NCI-H128 (cell line): ENCODE measurements at regions not wholly inside any gene's neighbourhood (a gene's known extent, or its start where the extent isn't known, plus 50 kb on each side); places are given as distances from the start of the nearest gene placed in this dataset.

Experiments
- DNase-seq: peaks from one replicate; lab custom pipeline; 2025; ENCODE audit not compliant: unreplicated experiment; lab: John Stamatoyannopoulos, UW

GRCh38 chr1:201705389-201705788 lies 123.6 kb upstream of the IPO9 start:
- DNase-seq, result no peak

DNA sequence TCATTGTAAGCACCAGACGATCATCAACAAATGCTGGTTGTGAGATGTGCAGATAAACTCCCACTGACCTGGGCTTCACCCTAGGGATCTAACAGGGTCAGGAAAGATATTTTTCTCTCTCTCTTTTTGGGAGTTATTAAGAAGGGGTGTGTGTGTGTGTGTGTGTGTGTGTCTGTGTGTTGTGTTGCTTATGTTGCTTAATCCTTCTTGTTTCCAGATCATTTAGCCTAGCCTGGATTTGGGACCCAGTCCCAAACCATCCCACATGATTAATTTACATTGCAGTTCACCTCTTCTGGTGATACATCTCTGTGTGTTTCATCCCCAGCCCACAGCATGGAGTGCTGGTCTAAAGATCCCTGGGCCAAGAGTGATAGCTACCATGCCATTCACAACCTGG lies 122.8 kb upstream of the IPO9 start:
- DNase-seq, result no peak

DNA sequence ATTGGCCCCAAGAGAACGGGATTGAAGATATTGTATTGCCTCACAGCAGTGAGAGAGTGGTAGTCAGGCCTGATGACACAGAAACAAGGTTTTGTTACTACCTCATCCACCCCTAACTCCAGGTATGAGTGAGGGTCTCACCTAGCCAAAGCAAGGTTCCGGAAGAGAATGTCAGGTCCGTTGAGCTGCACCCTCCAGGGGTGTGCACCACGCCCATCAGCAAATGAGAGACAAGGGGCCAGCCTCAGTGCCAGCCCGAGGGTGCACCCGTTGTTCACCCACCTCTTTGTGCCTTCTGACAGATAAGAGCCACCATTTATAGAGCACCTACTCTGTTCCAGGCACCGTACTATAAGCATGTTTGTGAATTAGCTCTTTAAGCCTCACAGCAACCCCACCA lies 121.9 kb upstream of the IPO9 start:
- DNase-seq, result no peak

GRCh38 chr1:201707656-201708055 lies 121.3 kb upstream of the IPO9 start:
- no peak for DNase-seq

GRCh38 chr1:201708085-201708512 lies 120.9 kb upstream of the IPO9 start:
- no peak for DNase-seq

DNA sequence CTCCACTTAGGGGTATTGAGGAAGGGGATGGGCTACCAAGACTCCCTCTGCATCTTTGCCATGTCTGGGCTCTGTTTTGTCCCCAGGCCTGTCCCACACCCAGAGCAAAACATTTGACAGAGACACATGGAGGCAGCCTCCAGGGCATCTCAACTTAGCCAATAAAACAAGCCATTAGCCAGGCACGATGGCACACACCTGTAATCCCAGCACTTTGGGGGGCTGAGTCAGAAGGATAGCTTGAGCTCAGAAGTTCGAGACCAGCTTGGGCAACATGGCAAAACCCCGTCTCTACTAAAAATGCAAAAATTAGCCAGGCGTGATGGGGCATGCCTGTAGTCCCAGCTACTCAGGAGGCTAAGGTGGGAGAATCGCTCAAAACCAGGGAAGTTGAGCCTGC lies 120.3 kb upstream of the IPO9 start:
- DNase-seq, result no peak

DNA sequence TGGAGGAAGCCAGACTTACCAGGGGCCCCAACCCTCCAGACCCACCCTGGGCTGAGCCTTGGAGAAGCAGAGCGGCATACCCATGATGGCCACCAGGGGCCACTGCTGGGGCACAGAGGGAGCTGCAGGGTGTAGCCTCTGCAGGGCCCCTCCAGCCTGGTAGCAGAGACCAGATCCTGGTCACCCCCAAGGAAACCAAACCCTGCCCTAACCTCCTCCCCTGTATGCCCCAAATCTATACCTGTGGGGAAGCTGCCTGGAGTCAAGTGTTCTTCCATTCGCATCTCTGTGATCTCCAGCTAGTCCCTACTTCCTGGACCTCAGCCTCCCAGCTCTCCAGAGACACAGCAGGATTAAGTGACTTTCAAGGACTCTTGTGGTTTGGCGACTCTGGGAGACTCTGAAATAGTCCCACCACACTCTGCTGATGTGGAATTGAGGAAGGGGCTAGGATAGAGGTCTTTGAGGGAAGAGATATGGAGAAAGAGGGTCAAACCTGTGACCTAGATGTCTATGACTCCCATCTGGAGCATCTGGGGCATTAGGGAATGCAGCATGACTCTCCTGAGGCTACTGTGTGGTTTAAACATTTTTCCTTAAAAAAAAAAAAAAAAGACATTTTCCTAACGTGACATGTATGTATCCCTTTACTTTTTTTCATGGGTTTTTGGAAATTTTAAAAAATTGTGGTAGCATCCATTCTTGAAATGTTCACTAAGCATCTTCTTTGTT lies 119.2 kb upstream of the IPO9 start:
- peak; percentile 32 for DNase-seq

DNA sequence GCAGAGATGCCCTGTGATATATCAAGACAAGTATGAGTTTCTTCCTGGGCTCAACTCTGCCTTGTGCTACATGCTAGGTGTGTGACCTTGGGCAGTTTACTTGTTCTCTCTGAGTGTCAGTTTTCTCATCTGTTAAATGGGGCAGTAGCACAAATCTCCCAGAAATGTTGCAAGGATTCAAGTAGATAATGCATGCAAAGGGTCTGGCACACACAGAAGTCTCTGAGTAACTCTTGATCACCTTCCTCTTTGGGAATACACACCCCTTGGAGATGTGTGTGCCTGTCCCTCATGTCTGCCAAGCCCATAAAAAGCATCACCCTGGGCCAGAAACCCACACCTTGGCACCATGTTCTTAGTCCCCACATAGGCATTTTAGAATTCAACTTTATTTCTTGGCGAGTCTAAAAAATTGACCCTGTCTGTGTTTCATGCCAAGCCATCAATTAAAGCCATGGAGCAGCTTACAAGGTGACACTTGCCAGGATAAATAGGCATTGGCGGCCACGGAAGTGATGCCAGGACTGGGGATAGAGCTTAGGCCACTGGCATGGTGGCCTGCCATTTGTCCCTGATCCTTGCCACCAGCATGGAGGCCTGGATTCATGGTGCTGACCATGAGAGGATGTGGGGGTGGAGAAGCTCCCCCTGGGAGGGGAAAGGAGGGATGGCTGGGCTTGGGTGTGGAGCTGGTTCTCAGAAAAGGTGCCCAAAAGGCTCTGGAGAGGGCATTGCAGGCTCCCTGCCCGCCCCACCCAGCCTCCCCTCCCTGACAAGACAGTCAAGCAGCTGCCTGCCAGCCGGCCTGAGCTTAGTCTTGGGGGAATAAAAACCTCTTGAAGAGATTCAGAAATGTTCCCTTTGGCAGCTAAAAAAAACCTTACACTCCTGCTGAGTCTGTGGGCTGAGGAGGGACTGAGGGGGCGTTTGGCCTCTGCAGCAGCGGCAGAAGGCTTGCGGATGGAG lies 118.0 kb upstream of the IPO9 start:
- no peak for DNase-seq

DNA sequence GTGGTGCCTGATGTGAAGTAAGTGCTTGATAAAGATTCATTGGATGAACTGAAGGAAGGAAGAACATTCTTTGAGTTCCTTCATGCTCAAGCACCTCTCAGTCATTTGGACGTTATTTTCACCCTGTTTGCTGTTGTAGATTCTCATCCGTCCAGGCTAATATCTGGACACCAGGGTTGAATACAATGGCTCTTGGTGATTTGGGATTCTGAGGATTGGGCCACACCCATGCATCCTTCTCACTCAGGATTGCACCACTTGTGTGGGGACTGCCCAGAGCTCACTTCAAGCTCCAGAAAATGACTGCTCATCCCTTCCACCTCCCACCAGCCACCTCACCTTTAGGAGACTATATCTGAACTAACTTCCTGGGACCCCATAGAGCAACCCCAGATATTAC lies 117.1 kb upstream of the IPO9 start:
- DNase-seq, result no peak

DNA sequence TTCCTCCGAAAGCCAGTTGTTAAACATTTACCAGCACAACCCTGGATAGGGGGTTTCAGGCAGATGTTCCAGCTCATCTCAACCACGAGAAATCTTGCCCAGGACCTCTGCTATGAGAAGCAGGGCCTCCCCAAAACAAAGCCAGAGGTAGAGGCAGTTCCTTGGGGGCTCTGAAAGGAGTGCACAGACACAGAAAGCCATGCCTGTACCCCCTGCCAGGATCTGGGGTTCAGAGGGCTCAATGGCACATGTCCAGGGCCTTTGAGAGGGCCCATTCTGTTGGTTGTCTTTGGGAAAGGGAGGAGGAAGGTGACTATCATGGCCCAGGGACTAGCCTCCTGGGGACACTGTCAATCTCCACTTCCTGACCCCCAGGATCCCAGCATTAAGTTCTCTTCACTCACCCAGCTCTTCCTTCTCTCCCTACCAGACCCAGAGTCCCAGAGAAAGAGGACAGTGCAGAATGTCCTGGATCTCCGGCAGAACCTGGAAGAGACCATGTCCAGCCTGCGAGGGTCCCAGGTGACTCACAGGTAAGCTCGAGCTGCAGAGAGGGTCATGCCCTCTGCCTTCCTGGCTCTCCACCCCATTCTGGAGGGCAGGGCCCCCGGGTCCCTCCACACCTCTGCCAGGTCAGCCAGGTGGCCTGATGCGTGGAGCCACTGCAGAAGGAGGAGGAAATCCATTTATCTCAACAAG lies 116.4 kb upstream of the IPO9 start:
- no peak for DNase-seq

DNA sequence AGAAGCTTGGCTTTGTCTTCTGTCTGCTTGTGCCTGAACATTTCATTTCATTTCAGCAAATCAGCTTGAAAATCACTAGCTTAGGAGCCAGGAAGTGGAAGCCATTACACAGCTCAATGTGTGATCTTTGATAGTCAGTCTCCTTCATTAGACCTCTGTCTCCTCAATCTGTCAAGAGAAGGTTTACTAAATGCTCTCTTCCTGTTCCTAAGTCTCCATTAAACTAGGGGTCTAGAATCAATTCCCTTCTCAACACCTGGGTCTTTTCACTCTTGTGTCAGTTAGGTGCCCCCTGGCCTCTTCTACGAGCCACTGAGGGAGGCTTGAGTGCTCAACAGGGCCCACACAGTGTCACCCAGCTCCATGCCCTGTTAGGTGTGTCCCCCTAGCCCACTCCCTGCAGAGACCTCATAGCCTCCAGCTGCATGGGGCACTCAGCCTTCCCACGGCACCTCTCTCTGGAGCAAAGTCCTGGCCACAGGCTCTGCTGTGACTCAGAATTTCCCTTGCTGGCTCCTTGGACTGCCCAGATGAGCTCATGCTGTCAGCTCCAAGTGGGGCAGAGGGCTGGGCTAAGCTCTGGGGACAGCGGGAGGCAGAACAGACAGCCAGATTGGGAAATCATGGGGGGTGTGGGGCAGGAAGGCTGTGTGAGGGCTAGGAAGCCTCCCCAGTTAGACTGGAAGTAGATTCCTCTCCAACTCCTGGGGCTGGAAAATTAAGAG lies 115.7 kb upstream of the IPO9 start:
- no peak for DNase-seq

- no peak for DNase-seq
Measured at GRCh38 chr1:201714542-201715329, 114.2 kb upstream of the IPO9 start.

DNA sequence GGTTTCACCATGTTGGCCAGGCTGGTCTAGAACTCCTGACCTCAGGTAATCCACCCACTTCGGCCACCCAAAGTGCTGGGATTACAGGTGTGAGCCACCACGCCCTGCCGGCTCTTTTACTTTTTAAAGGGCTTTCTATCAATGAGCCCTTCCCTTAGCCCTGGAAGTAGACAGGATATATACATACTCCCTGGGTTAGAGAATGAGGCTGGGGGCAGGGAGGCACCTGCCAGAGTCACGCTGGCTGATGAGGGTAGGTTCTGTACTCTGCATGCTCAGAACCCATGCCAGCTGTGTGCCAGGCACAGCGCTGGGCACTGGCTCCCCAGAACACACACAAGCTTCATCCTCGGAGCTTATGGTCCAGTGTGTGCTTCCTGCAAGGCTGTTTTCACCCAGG lies 113.6 kb upstream of the IPO9 start:
- no peak for DNase-seq

DNA sequence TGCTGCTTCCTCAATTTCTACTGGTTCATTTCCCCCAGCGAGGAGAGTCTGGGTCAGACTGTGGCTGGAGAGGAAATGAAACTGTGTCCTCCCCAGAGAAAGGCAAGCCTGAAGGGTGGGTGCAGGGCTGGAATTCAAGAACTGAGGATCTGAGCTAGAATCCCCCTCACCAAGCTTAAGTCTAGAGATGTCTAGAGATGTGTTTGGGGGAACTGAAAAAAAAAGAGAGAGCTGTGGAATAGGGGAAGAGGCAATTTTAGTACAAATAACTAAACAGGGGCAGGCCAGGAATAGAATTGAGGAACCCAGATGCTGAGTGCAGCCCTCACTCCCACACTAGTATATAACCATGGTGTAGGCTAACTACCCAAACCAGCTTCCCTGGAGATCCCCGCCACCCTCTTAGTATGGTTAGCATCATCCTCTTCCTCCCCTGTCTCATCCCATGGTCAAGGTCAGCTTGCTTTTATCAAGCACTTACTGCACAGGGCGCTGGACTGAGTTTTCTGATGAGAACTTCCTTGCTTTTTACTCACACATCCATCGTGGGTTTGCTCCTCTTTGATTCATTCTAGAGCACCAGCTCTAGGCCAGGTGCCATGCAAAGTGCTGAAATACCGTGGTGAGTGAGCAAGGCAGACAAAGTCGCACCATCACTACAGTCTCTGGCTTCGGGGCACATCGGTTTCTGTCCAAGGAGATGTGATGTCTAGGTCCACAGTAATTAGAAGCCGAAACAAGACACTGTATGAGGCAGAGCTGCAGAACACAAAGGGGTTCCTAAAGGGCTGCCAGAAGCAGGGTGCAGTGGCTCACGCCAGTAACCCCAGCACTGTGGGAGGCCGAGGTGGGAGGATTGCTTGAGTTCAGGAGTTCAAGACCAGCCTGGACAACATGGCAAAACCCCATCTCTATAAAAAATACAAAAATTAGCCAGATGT lies 112.9 kb upstream of the IPO9 start:
- no peak for DNase-seq

DNA sequence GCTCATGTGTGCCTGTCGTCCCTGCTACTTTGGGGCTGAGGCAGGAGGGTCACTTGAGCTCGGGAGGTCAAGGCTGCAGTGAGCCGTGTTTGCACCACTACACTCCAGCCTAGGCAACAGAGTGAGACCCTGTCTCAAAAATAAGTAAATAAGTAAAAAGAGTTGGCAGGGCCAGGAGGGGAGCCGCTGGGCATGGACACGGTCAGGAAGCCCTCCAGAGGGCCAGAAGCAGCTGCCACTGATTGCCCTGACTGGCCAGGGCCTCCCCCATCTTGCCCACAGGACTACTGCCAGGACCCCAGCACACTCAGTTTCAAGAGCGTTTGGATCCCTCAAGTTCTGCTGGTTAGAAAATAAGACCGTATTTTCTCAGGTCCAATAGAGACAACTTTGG lies 112.2 kb upstream of the IPO9 start:
- no peak for DNase-seq

GRCh38 chr1:201717286-201717685 lies 111.7 kb upstream of the IPO9 start:
- DNase-seq, result no peak

DNA sequence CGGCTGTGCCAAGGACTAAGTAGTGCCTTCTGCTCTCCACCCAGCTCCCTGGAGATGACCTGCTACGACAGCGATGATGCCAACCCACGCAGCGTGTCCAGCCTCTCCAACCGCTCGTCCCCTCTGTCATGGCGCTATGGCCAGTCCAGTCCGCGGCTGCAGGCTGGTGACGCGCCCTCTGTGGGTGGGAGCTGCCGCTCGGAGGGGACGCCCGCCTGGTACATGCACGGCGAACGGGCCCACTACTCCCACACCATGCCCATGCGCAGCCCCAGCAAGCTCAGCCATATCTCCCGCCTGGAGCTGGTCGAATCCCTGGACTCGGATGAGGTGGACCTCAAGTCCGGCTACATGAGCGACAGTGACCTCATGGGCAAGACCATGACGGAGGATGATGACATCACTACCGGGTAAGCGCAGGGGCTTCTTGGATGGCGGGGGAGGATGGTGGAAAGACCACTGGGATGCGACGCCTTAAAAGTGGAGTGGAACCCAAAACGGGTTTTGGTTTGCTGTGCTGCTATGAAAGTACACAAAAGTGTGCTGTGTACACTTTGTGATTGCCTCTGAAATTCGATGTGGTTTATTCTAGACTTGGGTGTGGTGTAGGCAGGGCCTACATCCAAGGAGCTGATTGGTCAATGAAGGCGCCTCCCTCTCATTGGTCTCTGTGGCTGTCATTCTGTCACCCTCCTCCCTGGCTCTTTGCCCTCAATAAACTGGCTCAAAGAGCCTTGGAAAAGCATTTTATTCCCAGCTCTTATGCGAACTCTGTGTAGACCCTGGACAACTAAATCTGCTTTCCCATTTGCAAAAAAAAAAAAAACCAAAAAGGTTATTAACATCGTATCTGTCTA lies 110.4 kb upstream of the IPO9 start:
- DNase-seq, result no peak

DNA sequence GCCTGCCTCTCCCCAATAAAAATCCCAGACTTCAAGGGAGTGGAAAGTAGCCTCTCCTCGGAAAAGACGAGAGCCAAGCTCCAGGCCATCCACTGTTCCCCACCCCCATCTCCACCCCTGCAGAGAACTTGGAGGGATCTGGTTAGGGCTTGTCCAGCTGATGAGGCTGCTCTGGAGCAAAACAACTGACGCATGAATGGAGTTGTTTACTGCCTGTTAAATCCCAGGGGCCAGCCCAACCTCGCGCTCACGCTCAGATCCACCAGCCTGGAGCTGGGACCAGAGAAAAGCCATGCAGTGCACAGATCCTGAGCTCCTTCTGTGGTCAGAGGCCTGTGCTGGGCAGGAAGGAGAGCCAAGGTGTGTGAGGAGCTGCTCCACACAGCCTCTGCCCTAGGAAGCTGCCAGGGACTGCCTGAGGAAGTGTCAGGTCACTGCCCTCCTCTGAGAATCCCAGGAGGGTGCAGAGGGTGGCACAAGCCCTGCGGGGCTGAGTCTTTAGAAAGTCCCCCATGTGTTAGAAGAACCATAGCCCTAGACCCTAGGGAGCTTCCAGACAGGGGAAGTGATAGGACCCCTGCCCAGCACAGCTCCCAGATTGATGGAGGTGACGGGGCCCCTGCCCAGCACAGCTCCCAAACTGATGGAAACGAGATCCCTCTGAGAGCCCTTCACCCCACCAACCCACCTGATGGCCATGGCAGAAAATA lies 109.0 kb upstream of the IPO9 start:
- DNase-seq, result no peak
